SU-DHL-6 (cell line): ENCODE measurements at regions not wholly inside any gene's neighbourhood (a gene's known extent, or its start where the extent isn't known, plus 50 kb on each side); places are given as distances from the start of the nearest gene placed in this dataset.

Source experiments
- CTCF ChIP-seq: fragments of 200-600 bp; sonication (generic); IDR thresholded peaks from one replicate; pipeline ENCODE4 v1.5.1; 2017; ENCODE audit warnings: antibody characterized with exemption, mild to moderate bottlenecking, low read length, moderate library complexity; ENCODE audit not compliant: insufficient read depth, poor library complexity, severe bottlenecking
- EZH2phosphoT487 ChIP-seq: fragments of 200-600 bp; sonication (generic), shearing (Covaris generic); conservative IDR thresholded peaks from 2 replicates; pipeline ENCODE4 v1.6.1; 2018; ENCODE audit warnings: mild to moderate bottlenecking, antibody characterized with exemption, low read length, moderate library complexity, mixed read lengths

- no peak for TF ChIP-seq CTCF
- no peak for TF ChIP-seq EZH2phosphoT487
Measured at GRCh38 chr14:30006695-30007094, 79.0 kb upstream of the PRKD1 start.
